ENCODE measurements at regions not wholly inside any gene's neighbourhood (a gene's known extent, or its start where the extent isn't known, plus 50 kb on each side); places are given as distances from the start of the nearest gene placed in this dataset.

GRCh38 chr18:64803471-64803870 is 654.6 kb upstream of the LINC00305 start:
- TF ChIP-seq CSRNP3 (CRISPR knock-in tag; IDR thresholded peaks at IDR 0.05) (no peak), PATZ1 (CRISPR knock-in tag; IDR thresholded peaks at IDR 0.05; ENCODE audit: borderline replicate concordance) (no peak), ZFP30 (CRISPR knock-in tag; IDR thresholded peaks at IDR 0.05) (no peak), SNAI2 (CRISPR knock-in tag; IDR thresholded peaks at IDR 0.05) (no peak), GLIS3 (CRISPR knock-in tag; IDR thresholded peaks at IDR 0.05) (no peak), ISL1 (CRISPR knock-in tag; IDR thresholded peaks at IDR 0.05) (no peak), ZC3H10 (CRISPR knock-in tag; IDR thresholded peaks at IDR 0.05) (no peak), ZNF565 (CRISPR knock-in tag; conservative IDR thresholded peaks at IDR 0.05; ENCODE audit: low read depth) (no peak), TOX (CRISPR knock-in tag; IDR thresholded peaks at IDR 0.05; ENCODE audit: borderline replicate concordance) (no peak), ZNF70 (CRISPR knock-in tag; IDR thresholded peaks at IDR 0.05) (no peak), CREB5 (CRISPR knock-in tag; IDR thresholded peaks at IDR 0.05; ENCODE audit: low read depth) (no peak), POU6F1 (CRISPR knock-in tag; IDR thresholded peaks at IDR 0.05; ENCODE audit: borderline replicate concordance, low read depth) (no peak), ZFP3 (CRISPR knock-in tag; IDR thresholded peaks at IDR 0.05) (no peak), ESRRG (CRISPR knock-in tag; IDR thresholded peaks at IDR 0.05) (no peak), OSR1 (CRISPR knock-in tag; IDR thresholded peaks at IDR 0.05) (no peak)
- no peak for ATAC-seq

DNA sequence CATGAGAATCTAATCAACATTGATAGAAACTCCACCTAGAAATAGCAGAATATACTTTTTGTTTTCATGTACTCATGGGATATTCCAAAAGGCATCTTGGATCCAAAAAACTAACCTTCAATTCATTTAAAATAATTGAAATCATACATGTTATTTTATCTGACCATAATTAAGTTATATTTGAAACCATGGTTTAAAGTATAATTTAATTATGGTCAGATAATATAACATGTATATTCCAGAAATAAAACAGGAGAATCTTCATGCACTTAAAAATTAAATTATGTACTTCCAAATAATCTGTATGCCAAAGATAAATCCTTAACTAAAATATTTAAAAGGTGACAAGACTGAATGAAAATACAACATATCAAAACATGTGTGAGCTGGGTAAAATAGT is 651.3 kb upstream of the LINC00305 start:
- TF ChIP-seq ISL1 (CRISPR knock-in tag; IDR thresholded peaks at IDR 0.05), result peak; percentile 55
- no peak for TF ChIP-seq TSHZ2 (CRISPR knock-in tag; IDR thresholded peaks at IDR 0.05)
- TF ChIP-seq TCF4 (CRISPR knock-in tag; IDR thresholded peaks at IDR 0.05; ENCODE audit: borderline replicate concordance), result peak; percentile 66
- no peak for ATAC-seq

DNA sequence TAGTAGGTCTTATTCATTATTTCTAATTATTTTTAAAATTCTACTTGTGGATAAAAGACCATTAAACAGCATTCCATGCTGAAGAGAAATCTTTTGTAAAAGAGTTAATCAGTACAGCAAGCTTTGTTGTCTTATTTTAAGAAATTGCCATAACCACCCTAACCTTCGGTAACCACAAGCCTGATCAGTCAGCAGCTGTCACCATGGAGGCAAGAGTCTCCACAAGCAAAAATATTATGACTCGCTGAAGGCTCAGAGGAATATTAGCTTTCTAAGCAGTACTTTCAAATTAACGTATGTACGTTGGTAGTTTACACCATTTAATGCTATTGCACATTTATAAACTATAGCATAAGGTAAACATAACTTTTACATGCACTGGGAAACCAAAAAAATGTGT is 650.5 kb upstream of the LINC00305 start:
- no peak for TF ChIP-seq TOX (CRISPR knock-in tag; IDR thresholded peaks at IDR 0.05; ENCODE audit: borderline replicate concordance)
- TF ChIP-seq PPARA (CRISPR knock-in tag; IDR thresholded peaks at IDR 0.05; ENCODE audit: borderline replicate concordance), result no peak
- TF ChIP-seq BACH2 (CRISPR knock-in tag; IDR thresholded peaks at IDR 0.05; ENCODE audit: borderline replicate concordance), result no peak
- no peak for TF ChIP-seq ZNF8 (CRISPR knock-in tag; IDR thresholded peaks at IDR 0.05)
- no peak for ATAC-seq

- ATAC-seq, result no peak
- TF ChIP-seq RARB (CRISPR knock-in tag; IDR thresholded peaks at IDR 0.05), result no peak
- no peak for TF ChIP-seq GLIS3 (CRISPR knock-in tag; IDR thresholded peaks at IDR 0.05)
- TF ChIP-seq ISL1 (CRISPR knock-in tag; IDR thresholded peaks at IDR 0.05), result no peak
- TF ChIP-seq TCF4 (CRISPR knock-in tag; IDR thresholded peaks at IDR 0.05; ENCODE audit: borderline replicate concordance), result no peak
- TF ChIP-seq ARNTL (CRISPR knock-in tag; IDR thresholded peaks at IDR 0.05; ENCODE audit: borderline replicate concordance, low read depth), result no peak
- no peak for TF ChIP-seq ZFP3 (CRISPR knock-in tag; IDR thresholded peaks at IDR 0.05)
- no peak for TF ChIP-seq ZC3H10 (CRISPR knock-in tag; IDR thresholded peaks at IDR 0.05)
- no peak for TF ChIP-seq TOX (CRISPR knock-in tag; IDR thresholded peaks at IDR 0.05; ENCODE audit: borderline replicate concordance)
- no peak for TF ChIP-seq CSRNP3 (CRISPR knock-in tag; IDR thresholded peaks at IDR 0.05)
- TF ChIP-seq CSDC2 (CRISPR knock-in tag; IDR thresholded peaks at IDR 0.05), result no peak
- no peak for TF ChIP-seq SNAI2 (CRISPR knock-in tag; IDR thresholded peaks at IDR 0.05)
- TF ChIP-seq BACH2 (CRISPR knock-in tag; IDR thresholded peaks at IDR 0.05; ENCODE audit: borderline replicate concordance), result no peak
- TF ChIP-seq ZNF70 (CRISPR knock-in tag; IDR thresholded peaks at IDR 0.05), result no peak
- no peak for TF ChIP-seq ZFP30 (CRISPR knock-in tag; IDR thresholded peaks at IDR 0.05)
- no peak for TF ChIP-seq CREB5 (CRISPR knock-in tag; IDR thresholded peaks at IDR 0.05; ENCODE audit: low read depth)
- TF ChIP-seq ESRRG (CRISPR knock-in tag; IDR thresholded peaks at IDR 0.05), result no peak
Measured at GRCh38 chr18:64791236-64791635, 642.3 kb upstream of the LINC00305 start.
